ENCODE measurements at regions not wholly inside any gene's neighbourhood (a gene's known extent, or its start where the extent isn't known, plus 50 kb on each side); places are given as distances from the start of the nearest gene placed in this dataset.
A peak's percentile ranks its signal among the peaks of the same experiment; 100 is the strongest.

DNA sequence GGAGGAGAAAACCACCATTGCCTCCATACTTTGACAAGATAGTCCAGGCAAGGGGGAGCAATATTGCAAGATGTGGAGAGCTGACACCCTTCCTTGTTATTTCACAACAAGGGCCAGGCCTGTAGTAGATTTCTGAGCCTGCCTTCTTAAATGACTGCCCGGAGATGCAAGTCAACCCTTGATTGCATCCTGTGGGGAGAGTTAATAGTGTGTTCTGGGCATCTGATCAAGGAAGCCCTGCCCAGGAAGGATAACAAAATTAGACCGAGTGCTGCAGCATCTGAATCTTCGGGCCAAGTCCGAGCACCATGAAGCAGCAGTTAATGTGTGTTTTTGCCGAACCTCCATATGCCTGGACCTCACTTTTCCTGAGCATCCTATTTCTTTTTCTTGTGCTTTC is 382.3 kb downstream of the PRDM2 start:
- no peak for TF ChIP-seq CTCF (IDR thresholded peaks at IDR 0.05)

DNA sequence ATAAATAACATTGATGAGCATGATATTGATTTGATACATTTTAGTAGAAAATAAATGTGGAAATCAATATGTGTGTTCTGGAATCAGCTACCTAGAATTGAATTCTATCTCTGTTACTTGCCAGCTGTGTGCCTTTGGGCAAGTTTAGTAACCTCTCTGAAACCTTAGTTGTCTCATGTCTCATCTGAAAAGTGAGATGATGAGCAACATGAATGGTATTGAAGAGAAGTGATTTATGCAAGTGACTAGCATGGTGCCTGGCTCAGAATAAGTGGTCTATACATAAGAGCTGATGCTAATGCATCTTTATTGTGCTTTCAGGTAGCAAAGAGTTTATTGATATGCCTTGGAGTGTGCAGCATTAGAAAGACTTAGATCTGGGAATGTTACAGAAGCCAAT is 383.3 kb downstream of the PRDM2 start:
- no peak for TF ChIP-seq CTCF (IDR thresholded peaks at IDR 0.05)

DNA sequence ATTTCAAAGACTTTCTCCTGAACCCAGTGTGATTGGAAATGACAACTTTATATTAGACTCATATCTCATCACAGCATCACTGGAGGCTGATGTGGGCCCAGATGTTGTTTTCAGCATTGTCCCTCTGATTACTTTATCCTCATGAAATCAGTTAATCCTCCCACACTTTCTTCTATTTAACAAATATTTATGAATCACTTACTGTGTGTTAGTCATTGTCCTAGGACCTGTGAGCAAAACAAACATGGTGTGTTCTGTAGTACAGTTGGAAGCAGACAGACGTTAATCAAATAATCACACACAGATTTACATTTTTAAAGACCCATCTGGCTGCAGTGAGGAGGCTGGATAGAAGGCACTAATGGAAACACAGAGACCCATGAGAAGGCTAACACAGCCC is 383.7 kb downstream of the PRDM2 start:
- TF ChIP-seq CTCF (IDR thresholded peaks at IDR 0.05): no peak

DNA sequence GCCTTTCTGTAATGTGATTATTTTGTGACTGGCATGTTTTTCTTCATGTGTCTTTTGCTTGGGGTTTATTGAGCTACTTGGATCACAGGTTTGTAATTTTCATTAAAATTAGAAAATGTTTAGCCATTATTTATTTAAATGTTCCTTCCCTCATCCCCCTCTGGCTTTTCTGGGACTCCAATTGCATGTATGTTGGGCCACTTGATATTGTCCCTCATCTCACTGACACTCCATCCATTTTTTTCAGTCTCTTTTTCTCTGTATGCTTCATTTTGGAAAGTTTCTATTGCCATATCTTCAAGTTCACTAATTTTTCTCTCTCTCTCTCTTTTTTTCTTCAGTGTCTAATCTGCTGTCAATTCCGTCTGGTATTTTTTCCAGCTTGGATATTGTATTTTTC is 390.1 kb downstream of the PRDM2 start:
- TF ChIP-seq CTCF (IDR thresholded peaks at IDR 0.05): no peak

DNA sequence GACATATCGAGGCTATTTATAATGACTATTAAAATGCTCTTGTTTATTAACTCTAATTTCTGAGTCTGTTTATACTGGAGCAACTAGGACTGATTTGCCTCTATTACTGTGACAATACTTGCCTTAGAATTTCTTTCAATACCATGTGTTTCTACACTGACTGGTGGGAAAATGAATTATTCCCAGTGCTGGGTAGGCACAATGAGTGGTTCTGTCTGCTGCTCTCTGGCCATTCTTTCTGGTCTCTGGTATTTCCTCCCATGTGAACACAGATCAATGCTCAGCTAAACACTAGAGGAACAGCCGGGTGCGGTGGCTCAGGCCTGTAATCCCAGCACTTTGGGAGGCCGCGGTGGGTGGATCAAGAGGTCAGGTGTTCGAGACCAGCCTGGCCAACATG is 390.5 kb downstream of the PRDM2 start:
- no peak for TF ChIP-seq CTCF (IDR thresholded peaks at IDR 0.05)

DNA sequence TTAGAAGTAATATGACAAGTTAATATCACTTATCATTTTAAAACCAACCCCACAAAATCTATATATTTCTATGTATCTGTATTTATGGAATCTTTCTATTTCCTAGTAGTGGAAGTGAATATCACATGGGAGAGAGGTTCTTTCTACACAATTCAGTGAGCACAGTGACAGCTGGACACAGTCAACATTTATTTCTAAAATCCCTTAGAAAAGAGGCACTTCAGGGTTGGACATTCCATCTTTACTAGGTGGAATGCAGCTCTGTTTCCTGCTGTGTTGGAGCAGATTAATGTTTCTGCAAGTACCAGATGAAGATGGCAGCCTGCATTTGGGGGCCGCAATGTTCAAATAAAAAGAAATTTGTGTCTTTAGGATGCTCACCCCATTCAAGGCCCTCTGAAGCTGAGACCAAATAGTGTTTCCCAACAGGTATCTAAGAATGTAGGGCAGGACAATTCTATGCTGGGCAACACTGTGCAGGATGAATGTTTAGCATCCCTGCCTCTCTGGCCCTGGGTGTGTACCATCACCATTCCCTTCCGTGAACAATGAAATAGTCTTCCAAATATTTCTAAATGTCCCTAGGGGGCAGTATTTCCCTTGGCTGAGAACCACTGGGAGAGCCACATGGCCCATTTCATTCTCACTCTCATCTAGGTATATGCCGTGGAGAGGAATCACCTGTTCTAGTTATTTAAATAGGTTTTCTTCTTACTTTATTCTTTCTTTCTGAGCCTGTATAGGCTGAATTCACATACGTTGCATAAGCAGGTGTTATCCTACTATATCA is 394.8 kb downstream of the PRDM2 start:
- peak; percentile 61 for TF ChIP-seq CTCF (IDR thresholded peaks at IDR 0.05)

- TF ChIP-seq CTCF (IDR thresholded peaks at IDR 0.05): no peak
Observed at GRCh38 chr1:14098294-14098913, 398.4 kb downstream of the PRDM2 start.

Data from LNCAP (cell line).